HepG2 (cell line): ENCODE measurements at regions not wholly inside any gene's neighbourhood (a gene's known extent, or its start where the extent isn't known, plus 50 kb on each side); places are given as distances from the start of the nearest gene placed in this dataset.

Experiments
- BCLAF1 ChIP-seq: fragments of 450-650 bp; IDR thresholded peaks from 2 replicates; pipeline ENCODE4 v1.6.1; 2017; ENCODE audit warnings: mild to moderate bottlenecking
- CBX1 ChIP-seq: IDR thresholded peaks from one replicate; pipeline ENCODE4 v1.6.1; 2016; ENCODE audit warnings: antibody characterized with exemption, low read depth
- CHD2 ChIP-seq: IDR thresholded peaks from 2 replicates; pipeline ENCODE4 v1.6.1; 2011; ENCODE audit warnings: low read depth, low read length, improper control_type of control experiment
- CTCF ChIP-seq: sonication (generic); formaldehyde crosslinking; IDR thresholded peaks from 2 replicates; pipeline ENCODE4 v1.5.0; 2020; ENCODE audit warnings: mild to moderate bottlenecking, missing genetic modification reagents, moderate library complexity
- EZH2 ChIP-seq: conservative IDR thresholded peaks from 2 replicates; pipeline ENCODE4 v1.6.1; 2012; ENCODE audit warnings: mild to moderate bottlenecking, low read depth, low read length, moderate library complexity
- KDM5B ChIP-seq: sonication (generic); formaldehyde crosslinking; IDR thresholded peaks from 2 replicates; pipeline ENCODE4 v1.4.0; 2020; ENCODE audit warnings: missing genetic modification reagents, mild to moderate bottlenecking, borderline replicate concordance
- KLF6 ChIP-seq: IDR thresholded peaks from 2 replicates; pipeline ENCODE4 v1.8.0; 2016; ENCODE audit warnings: missing biosample characterization, missing genetic modification reagents
- MAZ ChIP-seq, 2 experiments: sonication (generic) in 1 of 2; formaldehyde crosslinking in 1 of 2; IDR thresholded peaks; 2 replicates each; pipeline versions ENCODE4 v1.5.0 to v1.6.1; 2012 to 2020; ENCODE audit warnings: low read depth in 2 of 2, mild to moderate bottlenecking in 2 of 2, borderline replicate concordance in 1 of 2, improper control_type of control experiment in 1 of 2, low read length in 1 of 2, missing genetic modification reagents in 1 of 2, moderate library complexity in 1 of 2
- MYC ChIP-seq: sonication (generic); formaldehyde crosslinking; IDR thresholded peaks from 2 replicates; pipeline ENCODE4 v1.9.0; 2021; ENCODE audit warnings: missing genetic modification reagents, borderline replicate concordance
- POLR2A ChIP-seq, 2 experiments: IDR thresholded peaks; 2 replicates each; pipeline ENCODE4 v1.6.1; 2011; ENCODE audit warnings: low read depth in 2 of 2, low read length in 2 of 2, mild to moderate bottlenecking in 1 of 2, moderate library complexity in 1 of 2; ENCODE audit not compliant: insufficient read depth in 1 of 2
- POLR2AphosphoS5 ChIP-seq: IDR thresholded peaks from 2 replicates; pipeline ENCODE4 v1.6.1; 2012; ENCODE audit warnings: low read depth, low read length
- ZBTB4 ChIP-seq: sonication (generic); formaldehyde crosslinking; IDR thresholded peaks from 2 replicates; pipeline ENCODE4 v1.4.0; 2020; ENCODE audit warnings: missing genetic modification reagents, mild to moderate bottlenecking, borderline replicate concordance
- ZHX1 ChIP-seq: sonication (generic); formaldehyde crosslinking; IDR thresholded peaks from 2 replicates; pipeline ENCODE4 v1.8.1; 2022; ENCODE audit warnings: low read depth, mild to moderate bottlenecking, missing genetic modification reagents
- ZNF274 ChIP-seq: sonication (generic); formaldehyde crosslinking; IDR thresholded peaks from 2 replicates; pipeline ENCODE4 v1.5.1; 2020; ENCODE audit warnings: mild to moderate bottlenecking, missing genetic modification reagents

DNA sequence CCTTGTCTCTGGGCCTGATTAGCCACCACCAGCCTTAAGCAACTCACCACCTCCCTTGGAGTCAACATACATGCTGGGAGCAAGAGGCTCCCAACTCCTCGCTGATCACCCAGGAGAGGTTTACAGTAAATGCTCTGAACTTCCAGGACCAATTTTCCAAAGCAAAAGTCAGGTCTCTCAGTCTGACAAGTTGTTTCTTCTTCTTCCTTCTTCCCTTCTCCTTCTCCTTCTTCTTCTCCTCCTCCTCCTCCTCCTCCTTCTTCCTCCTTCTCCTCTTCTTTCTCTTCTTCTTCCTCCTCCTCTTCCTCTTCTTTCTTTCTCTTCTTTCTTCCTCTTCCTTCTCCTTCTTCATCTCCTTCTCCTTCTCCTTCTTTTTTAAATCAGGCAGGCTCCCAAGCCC, 148.2 kb downstream of the NECTIN1 start:
- no peak for TF ChIP-seq ZBTB4
- TF ChIP-seq CTCF (CRISPR knock-in tag), result no peak
- TF ChIP-seq KLF6 (CRISPR knock-in tag), result no peak
- TF ChIP-seq MAZ (IDR thresholded peaks at IDR 0.05; ENCODE audit: borderline replicate concordance, low read depth, low read length), result no peak
- no peak for TF ChIP-seq MAZ (CRISPR knock-in tag; IDR thresholded peaks at IDR 0.05; ENCODE audit: low read depth)
- TF ChIP-seq BCLAF1, result no peak
- TF ChIP-seq KDM5B (CRISPR knock-in tag), result no peak
- no peak for TF ChIP-seq CBX1
- TF ChIP-seq MYC (CRISPR knock-in tag), result no peak
- TF ChIP-seq CHD2, result no peak
- TF ChIP-seq POLR2A (IDR thresholded peaks at IDR 0.05; ENCODE audit: insufficient read depth in 1 of 2, low read depth in 2 of 2, low read length in 2 of 2), result no peak
- TF ChIP-seq ZNF274 (CRISPR knock-in tag), result no peak
- no peak for TF ChIP-seq ZHX1 (CRISPR knock-in tag)
- no peak for TF ChIP-seq EZH2
- no peak for TF ChIP-seq POLR2AphosphoS5
